ENCODE measurements at regions not wholly inside any gene's neighbourhood (a gene's known extent, or its start where the extent isn't known, plus 50 kb on each side); places are given as distances from the start of the nearest gene placed in this dataset.

DNA sequence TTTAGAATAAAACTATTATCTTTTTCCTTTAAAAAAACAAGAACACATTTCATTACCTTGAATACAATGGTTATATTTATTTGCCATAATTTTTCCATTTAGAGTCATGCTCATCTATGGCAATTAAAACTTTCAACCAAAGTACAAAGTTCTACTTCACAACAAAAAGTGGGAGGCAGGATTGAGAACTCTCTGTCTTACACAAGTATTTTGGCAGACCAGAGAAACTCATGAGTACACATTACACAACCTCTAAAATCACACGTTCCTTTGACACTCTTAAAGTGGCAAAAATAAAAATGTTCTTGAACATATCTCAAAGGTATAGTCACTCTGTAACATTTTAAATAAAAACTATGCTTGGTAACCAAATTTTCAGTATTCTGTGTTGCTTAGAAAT lies 213.4 kb downstream of the IL15 start:
- Histone ChIP-seq H2AFZ (ENCODE audit: low read depth, low read length) (no peak overlapping the region), H3K9ac (ENCODE audit: insufficient read depth in 1 of 2, low read depth in 2 of 2, low read length in 2 of 2) (no peak overlapping the region), H3K79me2 (ENCODE audit: control insufficient read depth, insufficient read depth, low read length) (no peaks in the 10 kb centered on the region), H3K4me1 (replicated peaks in 1 of 2; ENCODE audit: control insufficient read depth in 2 of 2, insufficient read depth in 2 of 2, low read length in 2 of 2) (no peaks in the 10 kb centered on the region), H3K27me3 (ENCODE audit: control insufficient read depth in 2 of 2, insufficient read depth in 2 of 2, low read length in 2 of 2) (no peaks in the 10 kb centered on the region), H3K9me1 (ENCODE audit: control insufficient read depth, insufficient read depth, low read length) (no peaks in the 10 kb centered on the region), H4K20me1 (replicated peaks; ENCODE audit: control insufficient read depth, insufficient read depth, low read length) (no peaks in the 10 kb centered on the region), H3K4me2 (ENCODE audit: insufficient read depth, low read length) (no peak overlapping the region), H3K36me3 (ENCODE audit: control insufficient read depth, insufficient read depth, low read length) (no peaks in the 10 kb centered on the region), H3K9me3 (replicated peaks; ENCODE audit: control insufficient read depth, insufficient read depth, low read depth, low read length) (no peaks in the 10 kb centered on the region), H3K4me3 (no peak overlapping the region), H3K27ac (ENCODE audit: extremely low read depth, low read depth, low read length) (no peak overlapping the region)
- FAIRE-seq (no peak), DNase-seq (ENCODE audit: extremely low read depth in 1 of 4, low spot score in 3 of 4) (no peak), ATAC-seq (no peak)
- BruUV-seq (replicated peaks) = no TSS peak
- ChIA-PET CTCF (ENCODE audit: low intra/inter-chr PET ratio) (no interaction called here), POLR2A (no interaction called here)
- intact Hi-C loops (cut with micrococcal nuclease) (no loop called here), in situ Hi-C loops (cut with MboI) (no loop called here)
- 0% methylated on average over 1 of the region's 1 CpG for WGBS (ENCODE audit: insufficient coverage, low coverage, missing lambda C conversion rate)
- TF ChIP-seq ZKSCAN1 (IDR thresholded peaks at IDR 0.05; ENCODE audit: low read depth, low read length) = no peak
- TF ChIP-seq, protein P1, sequence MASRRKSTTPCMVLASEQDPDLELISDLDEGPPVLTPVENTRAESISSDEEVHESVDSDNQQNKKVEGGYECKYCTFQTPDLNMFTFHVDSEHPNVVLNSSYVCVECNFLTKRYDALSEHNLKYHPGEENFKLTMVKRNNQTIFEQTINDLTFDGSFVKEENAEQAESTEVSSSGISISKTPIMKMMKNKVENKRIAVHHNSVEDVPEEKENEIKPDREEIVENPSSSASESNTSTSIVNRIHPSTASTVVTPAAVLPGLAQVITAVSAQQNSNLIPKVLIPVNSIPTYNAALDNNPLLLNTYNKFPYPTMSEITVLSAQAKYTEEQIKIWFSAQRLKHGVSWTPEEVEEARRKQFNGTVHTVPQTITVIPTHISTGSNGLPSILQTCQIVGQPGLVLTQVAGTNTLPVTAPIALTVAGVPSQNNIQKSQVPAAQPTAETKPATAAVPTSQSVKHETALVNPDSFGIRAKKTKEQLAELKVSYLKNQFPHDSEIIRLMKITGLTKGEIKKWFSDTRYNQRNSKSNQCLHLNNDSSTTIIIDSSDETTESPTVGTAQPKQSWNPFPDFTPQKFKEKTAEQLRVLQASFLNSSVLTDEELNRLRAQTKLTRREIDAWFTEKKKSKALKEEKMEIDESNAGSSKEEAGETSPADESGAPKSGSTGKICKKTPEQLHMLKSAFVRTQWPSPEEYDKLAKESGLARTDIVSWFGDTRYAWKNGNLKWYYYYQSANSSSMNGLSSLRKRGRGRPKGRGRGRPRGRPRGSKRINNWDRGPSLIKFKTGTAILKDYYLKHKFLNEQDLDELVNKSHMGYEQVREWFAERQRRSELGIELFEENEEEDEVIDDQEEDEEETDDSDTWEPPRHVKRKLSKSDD (conservative IDR thresholded peaks at IDR 0.05; ENCODE audit: low read length) = no peak
- TF ChIP-seq SLC30A9 (CRISPR knock-in tag; IDR thresholded peaks at IDR 0.05) = no peak
- TF ChIP-seq, protein P2, sequence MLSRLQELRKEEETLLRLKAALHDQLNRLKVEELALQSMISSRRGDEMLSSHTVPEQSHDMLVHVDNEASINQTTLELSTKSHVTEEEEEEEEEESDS (CRISPR knock-in tag; IDR thresholded peaks at IDR 0.05) = no peak
- no peak for TF ChIP-seq CBFA2T2 (conservative IDR thresholded peaks at IDR 0.05)
- no peak for TF ChIP-seq ZNF354B (CRISPR knock-in tag; IDR thresholded peaks at IDR 0.05)
- TF ChIP-seq, protein P3, sequence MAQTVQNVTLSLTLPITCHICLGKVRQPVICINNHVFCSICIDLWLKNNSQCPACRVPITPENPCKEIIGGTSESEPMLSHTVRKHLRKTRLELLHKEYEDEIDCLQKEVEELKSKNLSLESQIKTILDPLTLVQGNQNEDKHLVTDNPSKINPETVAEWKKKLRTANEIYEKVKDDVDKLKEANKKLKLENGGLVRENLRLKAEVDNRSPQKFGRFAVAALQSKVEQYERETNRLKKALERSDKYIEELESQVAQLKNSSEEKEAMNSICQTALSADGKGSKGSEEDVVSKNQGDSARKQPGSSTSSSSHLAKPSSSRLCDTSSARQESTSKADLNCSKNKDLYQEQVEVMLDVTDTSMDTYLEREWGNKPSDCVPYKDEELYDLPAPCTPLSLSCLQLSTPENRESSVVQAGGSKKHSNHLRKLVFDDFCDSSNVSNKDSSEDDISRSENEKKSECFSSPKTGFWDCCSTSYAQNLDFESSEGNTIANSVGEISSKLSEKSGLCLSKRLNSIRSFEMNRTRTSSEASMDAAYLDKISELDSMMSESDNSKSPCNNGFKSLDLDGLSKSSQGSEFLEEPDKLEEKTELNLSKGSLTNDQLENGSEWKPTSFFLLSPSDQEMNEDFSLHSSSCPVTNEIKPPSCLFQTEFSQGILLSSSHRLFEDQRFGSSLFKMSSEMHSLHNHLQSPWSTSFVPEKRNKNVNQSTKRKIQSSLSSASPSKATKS (CRISPR knock-in tag; IDR thresholded peaks at IDR 0.05) = no peak

Measured in K562 (cell line).